ENCODE measurements at regions not wholly inside any gene's neighbourhood (a gene's known extent, or its start where the extent isn't known, plus 50 kb on each side); places are given as distances from the start of the nearest gene placed in this dataset.
"Not testable (repeated sequence)": the region's sequence is repeated elsewhere in the genome, so short reads cannot be mapped to it uniquely, and the experiment has no call there.

DNA sequence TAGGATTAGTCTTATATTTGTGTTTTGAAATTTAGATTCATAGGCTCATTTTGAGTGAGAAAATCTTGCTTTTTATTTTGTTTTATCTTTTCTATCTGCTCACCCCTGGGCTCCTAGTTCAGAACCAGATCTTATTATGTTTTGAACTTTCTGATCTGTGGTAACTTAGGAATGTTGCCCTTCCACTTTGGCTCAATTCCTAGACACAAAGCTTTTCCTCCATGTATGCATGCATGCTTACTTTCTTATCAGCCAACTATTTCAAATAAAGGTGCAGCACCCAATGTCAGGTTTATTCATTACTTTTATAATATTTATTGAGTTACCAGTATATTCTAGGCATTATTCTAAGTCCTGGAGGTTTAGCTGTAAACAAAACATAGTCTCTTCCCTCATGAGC lies 374.8 kb upstream of the KIAA1217 start:
- DNase-seq (no peak), ATAC-seq (replicated peaks) (no peak)
- Mint-ChIP-seq H3K36me3 (ENCODE audit: insufficient read depth) (no peaks in the 10 kb centered on the region), H3K27ac (no peak overlapping the region), H3K4me3 (no peak overlapping the region), H3K27me3 (no peaks in the 10 kb centered on the region), H3K9me3 (peaks cover 0 to 2% of the 10 kb centered on the region in 2 donors), H3K4me1 (ENCODE audit: low read depth in 2 of 2) (no peaks in the 10 kb centered on the region)

- H3K4me3 Mint-ChIP-seq: no peak overlapping the region
- DNase-seq: no peak
- no peak for ATAC-seq (replicated peaks)
- H3K27me3 Mint-ChIP-seq: no peaks in the 10 kb centered on the region
- no peak overlapping the region for H3K27ac Mint-ChIP-seq
- H3K36me3 Mint-ChIP-seq (ENCODE audit: insufficient read depth): no peaks in the 10 kb centered on the region
- H3K4me1 Mint-ChIP-seq (ENCODE audit: low read depth in 2 of 2): no peaks in the 10 kb centered on the region
- H3K9me3 Mint-ChIP-seq: peaks cover 4 to 10% of the 10 kb centered on the region in 2 donors
These were observed 358.3 kb upstream of the KIAA1217 start for GRCh38 chr10:23850631-23851030.

DNA sequence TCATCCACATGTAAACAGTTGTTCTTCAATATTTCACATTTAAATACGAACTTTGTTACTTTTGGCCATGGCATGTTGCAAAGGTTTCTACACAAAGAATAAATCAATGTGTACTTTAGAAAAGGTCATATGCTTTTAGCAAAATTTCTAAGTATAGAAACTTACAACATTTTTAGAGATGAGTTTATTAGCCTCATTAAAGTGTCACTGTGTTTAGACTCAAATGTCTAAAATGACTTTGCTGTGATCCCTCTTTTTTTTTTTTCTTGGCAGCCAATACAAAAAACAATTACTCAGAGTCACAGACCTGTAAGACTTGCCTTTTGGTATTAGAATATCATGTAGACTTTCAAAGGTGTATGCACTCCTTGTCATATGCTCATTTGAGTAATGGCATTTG lies 349.3 kb upstream of the KIAA1217 start:
- Mint-ChIP-seq H3K9me3 (peaks cover 7 to 12% of the 10 kb centered on the region in 2 donors), H3K4me3 (no peak overlapping the region), H3K4me1 (ENCODE audit: low read depth in 2 of 2) (no peaks in the 10 kb centered on the region), H3K36me3 (ENCODE audit: insufficient read depth) (peaks cover 4% of the 10 kb centered on the region), H3K27ac (no peak overlapping the region), H3K27me3 (no peaks in the 10 kb centered on the region)
- ATAC-seq (replicated peaks) (no peak), DNase-seq (no peak)

GRCh38 chr10:23864631-23865147 lies 344.2 kb upstream of the KIAA1217 start:
- no peaks in the 10 kb centered on the region for H3K27me3 Mint-ChIP-seq
- ATAC-seq (replicated peaks): no peak
- DNase-seq: no peak
- no peaks in the 10 kb centered on the region for H3K4me1 Mint-ChIP-seq (ENCODE audit: low read depth in 2 of 2)
- H3K4me3 Mint-ChIP-seq: no peak overlapping the region
- H3K27ac Mint-ChIP-seq: no peak overlapping the region
- peaks cover 0 to 2% of the 10 kb centered on the region in 2 donors for H3K9me3 Mint-ChIP-seq
- H3K36me3 Mint-ChIP-seq (ENCODE audit: insufficient read depth): no peaks in the 10 kb centered on the region

DNA sequence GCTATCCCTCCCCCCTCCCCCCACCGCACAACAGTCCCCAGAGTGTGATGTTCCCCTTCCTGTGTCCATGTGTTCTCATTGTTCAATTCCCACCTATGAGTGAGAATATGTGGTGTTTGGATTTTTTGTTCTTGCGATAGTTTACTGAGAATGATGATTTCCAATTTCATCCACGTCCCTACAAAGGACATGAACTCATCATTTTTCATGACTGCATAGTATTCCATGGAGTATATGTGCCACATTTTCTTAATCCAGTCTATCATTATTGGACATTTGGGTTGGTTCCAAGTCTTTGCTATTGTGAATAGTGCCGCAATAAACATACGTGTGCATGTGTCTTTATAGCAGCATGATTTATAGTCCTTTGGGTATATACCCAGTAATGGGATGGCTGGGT lies 342.0 kb upstream of the KIAA1217 start:
- H3K4me3 Mint-ChIP-seq; H3K4me1 Mint-ChIP-seq (ENCODE audit: low read depth in 2 of 2); DNase-seq; ATAC-seq (replicated peaks); H3K27ac Mint-ChIP-seq; H3K36me3 Mint-ChIP-seq (ENCODE audit: insufficient read depth); H3K27me3 Mint-ChIP-seq: not testable (repeated sequence)
- peaks cover 7 to 16% of the 10 kb centered on the region in 2 donors for H3K9me3 Mint-ChIP-seq

GRCh38 chr10:23868121-23868520 lies 340.8 kb upstream of the KIAA1217 start:
- H3K27ac Mint-ChIP-seq: no peak overlapping the region
- DNase-seq (no peak), ATAC-seq (replicated peaks) (no peak)
- no peak overlapping the region for H3K4me3 Mint-ChIP-seq
- H3K9me3 Mint-ChIP-seq: peaks cover 7 to 16% of the 10 kb centered on the region in 2 donors
- H3K36me3 Mint-ChIP-seq (ENCODE audit: insufficient read depth): no peaks in the 10 kb centered on the region
- no peaks in the 10 kb centered on the region for H3K4me1 Mint-ChIP-seq (ENCODE audit: low read depth in 2 of 2)
- no peaks in the 10 kb centered on the region for H3K27me3 Mint-ChIP-seq

DNA sequence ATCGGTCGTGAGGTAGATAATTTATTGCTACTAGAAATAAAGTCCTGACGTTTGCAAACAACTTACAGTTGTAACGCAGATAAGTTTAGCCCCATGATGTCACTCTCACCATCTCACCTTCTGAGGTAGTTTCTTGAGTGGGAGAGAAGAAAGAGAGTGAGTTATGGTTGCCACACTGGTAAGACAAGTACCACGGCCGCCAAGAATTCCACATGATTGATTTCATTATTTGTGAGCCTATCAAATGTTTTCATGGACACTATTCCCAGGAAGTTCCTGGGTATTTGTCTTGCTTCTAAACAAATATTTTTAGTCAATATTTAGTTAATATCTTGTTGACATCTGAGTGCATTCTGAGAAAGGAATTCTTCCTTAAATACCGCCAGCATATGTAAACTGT lies 339.4 kb upstream of the KIAA1217 start:
- Mint-ChIP-seq H3K4me1 (ENCODE audit: low read depth in 2 of 2) (no peaks in the 10 kb centered on the region), H3K9me3 (peaks cover 6 to 16% of the 10 kb centered on the region in 2 donors), H3K27ac (no peak overlapping the region), H3K27me3 (no peaks in the 10 kb centered on the region), H3K4me3 (no peak overlapping the region), H3K36me3 (ENCODE audit: insufficient read depth) (no peaks in the 10 kb centered on the region)
- no peak for DNase-seq
- ATAC-seq (replicated peaks): no peak

DNA sequence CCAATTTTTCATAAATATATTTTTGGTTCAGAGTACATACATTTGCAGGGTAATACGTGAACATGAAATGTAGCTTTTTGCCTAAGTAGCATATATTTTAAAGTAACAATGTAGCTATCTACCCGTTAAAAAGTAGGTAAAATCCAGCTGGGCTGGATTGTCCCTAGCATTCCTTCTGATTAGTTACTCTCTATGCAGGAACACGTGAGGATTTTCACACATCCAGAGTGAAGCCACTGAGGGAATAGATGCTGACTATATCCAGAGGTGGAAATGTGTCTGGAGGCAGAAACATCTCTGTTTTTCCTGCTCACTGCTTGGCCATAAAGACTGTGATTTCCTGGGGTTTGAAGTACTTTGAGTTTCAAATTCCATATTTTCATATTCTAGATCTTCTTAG lies 338.9 kb upstream of the KIAA1217 start:
- no peak for ATAC-seq (replicated peaks)
- H3K4me3 Mint-ChIP-seq: no peak overlapping the region
- H3K27ac Mint-ChIP-seq: no peak overlapping the region
- H3K4me1 Mint-ChIP-seq (ENCODE audit: low read depth in 2 of 2): no peaks in the 10 kb centered on the region
- peaks cover 10 to 16% of the 10 kb centered on the region in 2 donors for H3K9me3 Mint-ChIP-seq
- no peaks in the 10 kb centered on the region for H3K36me3 Mint-ChIP-seq (ENCODE audit: insufficient read depth)
- H3K27me3 Mint-ChIP-seq: no peaks in the 10 kb centered on the region
- no peak for DNase-seq

GRCh38 chr10:23870651-23871610 lies 338.0 kb upstream of the KIAA1217 start:
- peaks cover 10 to 16% of the 10 kb centered on the region in 2 donors for H3K9me3 Mint-ChIP-seq
- DNase-seq (no peak), ATAC-seq (replicated peaks) (no peak)

GRCh38 chr10:23872290-23872689 lies 336.6 kb upstream of the KIAA1217 start:
- no peaks in the 10 kb centered on the region for H3K36me3 Mint-ChIP-seq (ENCODE audit: insufficient read depth)
- no peak overlapping the region for H3K27ac Mint-ChIP-seq
- peaks cover 10 to 16% of the 10 kb centered on the region in 2 donors for H3K9me3 Mint-ChIP-seq
- ATAC-seq (replicated peaks) (no peak), DNase-seq (no peak)
- no peak overlapping the region for H3K4me3 Mint-ChIP-seq
- no peaks in the 10 kb centered on the region for H3K27me3 Mint-ChIP-seq
- H3K4me1 Mint-ChIP-seq (ENCODE audit: low read depth in 2 of 2): no peaks in the 10 kb centered on the region

More at GRCh38 chr10:23870651-23871610, 338.0 kb upstream of the KIAA1217 start:
- H3K36me3 Mint-ChIP-seq (ENCODE audit: insufficient read depth): no peaks in the 10 kb centered on the region
- H3K27me3 Mint-ChIP-seq: no peaks in the 10 kb centered on the region
- no peaks in the 10 kb centered on the region for H3K4me1 Mint-ChIP-seq (ENCODE audit: low read depth in 2 of 2)
- no peak overlapping the region for H3K4me3 Mint-ChIP-seq
- H3K27ac Mint-ChIP-seq: no peak overlapping the region

- ATAC-seq (replicated peaks) (no peak), DNase-seq (no peak)
- no peaks in the 10 kb centered on the region for H3K27me3 Mint-ChIP-seq
- no peaks in the 10 kb centered on the region for H3K4me1 Mint-ChIP-seq (ENCODE audit: low read depth in 2 of 2)
- H3K4me3 Mint-ChIP-seq: no peak overlapping the region
- H3K36me3 Mint-ChIP-seq (ENCODE audit: insufficient read depth): no peaks in the 10 kb centered on the region
- no peak overlapping the region for H3K27ac Mint-ChIP-seq
- peaks cover 0 to 6% of the 10 kb centered on the region in 2 donors for H3K9me3 Mint-ChIP-seq
These were observed 331.1 kb upstream of the KIAA1217 start for GRCh38 chr10:23877791-23878320.

- Mint-ChIP-seq H3K9me3 (peaks cover 0 to 9% of the 10 kb centered on the region in 2 donors), H3K36me3 (ENCODE audit: insufficient read depth) (no peaks in the 10 kb centered on the region), H3K27ac (no peak overlapping the region), H3K4me3 (no peak overlapping the region), H3K4me1 (ENCODE audit: low read depth in 2 of 2) (no peaks in the 10 kb centered on the region), H3K27me3 (no peaks in the 10 kb centered on the region)
- DNase-seq: no peak
- ATAC-seq (replicated peaks): no peak
These were observed 324.3 kb upstream of the KIAA1217 start for GRCh38 chr10:23884670-23885069.

DNA sequence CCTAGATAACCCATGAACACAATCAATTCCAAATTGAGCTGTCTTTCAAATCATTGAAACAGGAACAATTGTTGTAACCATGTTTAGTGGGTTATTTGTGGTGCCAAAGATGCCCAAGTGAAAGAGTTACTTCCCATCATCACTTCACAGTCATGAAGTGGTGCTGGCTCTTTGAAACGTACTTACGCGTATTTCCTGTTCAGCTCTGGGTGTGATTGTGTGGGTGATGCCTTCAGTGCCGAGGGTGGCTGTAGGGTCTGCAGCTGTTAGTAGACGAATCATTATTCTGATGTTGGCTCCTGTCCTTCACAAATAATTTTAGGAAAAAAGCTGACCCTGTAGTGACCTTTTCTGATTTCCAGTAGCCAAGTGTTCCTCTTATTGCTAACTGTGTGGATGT lies 323.1 kb upstream of the KIAA1217 start:
- Mint-ChIP-seq H3K4me1 (ENCODE audit: low read depth in 2 of 2) (no peaks in the 10 kb centered on the region), H3K36me3 (ENCODE audit: insufficient read depth) (no peaks in the 10 kb centered on the region), H3K4me3 (no peak overlapping the region), H3K27me3 (no peaks in the 10 kb centered on the region), H3K27ac (no peak overlapping the region), H3K9me3 (peaks cover 0 to 9% of the 10 kb centered on the region in 2 donors)
- no peak for DNase-seq
- no peak for ATAC-seq (replicated peaks)

- no peaks in the 10 kb centered on the region for H3K4me1 Mint-ChIP-seq (ENCODE audit: low read depth in 2 of 2)
- no peaks in the 10 kb centered on the region for H3K27me3 Mint-ChIP-seq
- ATAC-seq (replicated peaks) (no peak), DNase-seq (no peak)
- peaks cover 0 to 9% of the 10 kb centered on the region in 2 donors for H3K9me3 Mint-ChIP-seq
- no peaks in the 10 kb centered on the region for H3K36me3 Mint-ChIP-seq (ENCODE audit: insufficient read depth)
- H3K4me3 Mint-ChIP-seq: no peak overlapping the region
- no peak overlapping the region for H3K27ac Mint-ChIP-seq
These were observed 322.6 kb upstream of the KIAA1217 start for GRCh38 chr10:23886355-23886754.

Measured in effector memory CD8-positive, alpha-beta T cell (primary cell).